ENCODE measurements at regions not wholly inside any gene's neighbourhood (a gene's known extent, or its start where the extent isn't known, plus 50 kb on each side); places are given as distances from the start of the nearest gene placed in this dataset.
"Not testable (repeated sequence)": the region's sequence is repeated elsewhere in the genome, so short reads cannot be mapped to it uniquely, and the experiment has no call there.

GRCh38 chr20:36082315-36082915, 72.1 kb upstream of the EPB41L1 start:
- no peak for DNase-seq (ENCODE audit: low spot score)

GRCh38 chr20:36083200-36083599, 71.3 kb upstream of the EPB41L1 start:
- DNase-seq (ENCODE audit: low spot score) = not testable (repeated sequence)

GRCh38 chr20:36084356-36084755, 70.2 kb upstream of the EPB41L1 start:
- DNase-seq (ENCODE audit: low spot score) = no peak

GRCh38 chr20:36084897-36085613, 69.5 kb upstream of the EPB41L1 start:
- DNase-seq (ENCODE audit: low spot score) = no peak

GRCh38 chr20:36085686-36086267, 68.8 kb upstream of the EPB41L1 start:
- DNase-seq (ENCODE audit: low spot score) = no peak

- DNase-seq (ENCODE audit: low spot score) = no peak
Measured at GRCh38 chr20:36086767-36087166, 67.8 kb upstream of the EPB41L1 start.

GRCh38 chr20:36090223-36090622, 64.3 kb upstream of the EPB41L1 start:
- no peak for DNase-seq (ENCODE audit: low spot score)

- peak; percentile 60 for DNase-seq (ENCODE audit: low spot score)
Measured at GRCh38 chr20:36091561-36092397, 62.8 kb upstream of the EPB41L1 start.

GRCh38 chr20:36092398-36093024, 62.0 kb upstream of the EPB41L1 start:
- DNase-seq (ENCODE audit: low spot score) = peak; percentile 69

GRCh38 chr20:36093025-36093803, 61.3 kb upstream of the EPB41L1 start:
- DNase-seq (ENCODE audit: low spot score) = no peak

- no peak for DNase-seq (ENCODE audit: low spot score)
Measured at GRCh38 chr20:36093804-36094145, 60.8 kb upstream of the EPB41L1 start.

- no peak for DNase-seq (ENCODE audit: low spot score)
Measured at GRCh38 chr20:36094497-36094896, 60.0 kb upstream of the EPB41L1 start.

- DNase-seq (ENCODE audit: low spot score) = no peak
Measured at GRCh38 chr20:36096435-36096834, 58.1 kb upstream of the EPB41L1 start.

- peak; percentile 66 for DNase-seq (ENCODE audit: low spot score)
Measured at GRCh38 chr20:36097337-36098151, 57.0 kb upstream of the EPB41L1 start.

- no peak for DNase-seq (ENCODE audit: low spot score)
Measured at GRCh38 chr20:36098364-36098763, 56.2 kb upstream of the EPB41L1 start.

GRCh38 chr20:36099106-36099505, 55.4 kb upstream of the EPB41L1 start:
- no peak for DNase-seq (ENCODE audit: low spot score)

GRCh38 chr20:36101192-36101591, 53.3 kb upstream of the EPB41L1 start:
- peak; percentile 50 for DNase-seq (ENCODE audit: low spot score)

GRCh38 chr20:36102306-36102705, 52.2 kb upstream of the EPB41L1 start:
- no peak for DNase-seq (ENCODE audit: low spot score)

GRCh38 chr20:36102809-36103596, 51.5 kb upstream of the EPB41L1 start:
- no peak for DNase-seq (ENCODE audit: low spot score)

- DNase-seq (ENCODE audit: low spot score) = no peak
Measured at GRCh38 chr20:36104244-36104643, 50.3 kb upstream of the EPB41L1 start.

Data from iPS-NIHi11 (cell line).